Medulla oblongata (tissue), 1 donor: ENCODE measurements at regions not wholly inside any gene's neighbourhood (a gene's known extent, or its start where the extent isn't known, plus 50 kb on each side); places are given as distances from the start of the nearest gene placed in this dataset.
"Not testable (repeated sequence)": the region's sequence is repeated elsewhere in the genome, so short reads cannot be mapped to it uniquely, and the experiment has no call there.

Source experiments
- DNase-seq: peaks from one replicate; pipeline ENCODE4 v3.0.0-alpha.2; 2015; ENCODE audit errors: extremely low spot score

DNA sequence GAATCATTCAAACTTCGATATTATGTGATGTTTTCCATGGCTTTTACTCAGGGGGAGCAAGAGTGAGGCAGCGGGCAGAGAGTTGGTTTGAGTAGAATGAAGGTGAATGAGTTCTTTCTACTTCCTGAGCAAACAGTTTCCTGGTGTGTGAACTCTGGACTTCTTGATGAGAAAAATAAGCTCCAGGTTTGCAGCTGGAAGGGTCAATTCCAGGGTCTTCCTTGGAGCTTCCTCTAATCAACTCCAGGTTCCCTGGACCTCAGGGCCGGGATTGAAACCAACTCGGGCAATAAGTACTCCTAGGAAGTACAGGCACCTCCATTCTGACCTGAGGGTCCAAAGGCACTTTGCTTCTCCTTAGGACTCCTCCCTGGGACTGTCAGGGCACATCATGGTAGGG is 243.6 kb upstream of the ONECUT1 start:
- DNase-seq, result no peak

- DNase-seq, result no peak
Measured at GRCh38 chr15:53031469-53031868, 241.3 kb upstream of the ONECUT1 start.

DNA sequence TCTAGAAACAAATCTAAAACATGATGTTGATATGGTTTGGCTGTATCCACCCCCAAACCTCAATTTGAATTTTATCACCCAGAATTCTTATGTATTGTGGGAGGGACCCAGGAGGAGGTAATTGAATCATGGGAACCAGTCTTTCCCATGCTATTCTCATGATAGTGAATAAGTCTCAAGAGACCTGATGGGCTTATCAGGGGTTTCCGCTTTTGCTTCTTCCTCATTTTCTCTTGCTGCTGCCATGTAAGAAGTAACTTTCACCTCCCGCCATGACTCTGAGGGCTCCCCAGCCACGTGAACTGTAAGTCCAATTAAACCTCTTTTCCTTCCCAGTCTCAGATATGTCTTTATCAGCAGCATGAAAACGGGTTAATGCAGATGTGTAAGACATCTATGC is 232.7 kb upstream of the ONECUT1 start:
- no peak for DNase-seq

- DNase-seq, result no peak
Measured at GRCh38 chr15:53013329-53013728, 223.2 kb upstream of the ONECUT1 start.

- DNase-seq, result not testable (repeated sequence)
Measured at GRCh38 chr15:53011779-53012178, 221.6 kb upstream of the ONECUT1 start.

DNA sequence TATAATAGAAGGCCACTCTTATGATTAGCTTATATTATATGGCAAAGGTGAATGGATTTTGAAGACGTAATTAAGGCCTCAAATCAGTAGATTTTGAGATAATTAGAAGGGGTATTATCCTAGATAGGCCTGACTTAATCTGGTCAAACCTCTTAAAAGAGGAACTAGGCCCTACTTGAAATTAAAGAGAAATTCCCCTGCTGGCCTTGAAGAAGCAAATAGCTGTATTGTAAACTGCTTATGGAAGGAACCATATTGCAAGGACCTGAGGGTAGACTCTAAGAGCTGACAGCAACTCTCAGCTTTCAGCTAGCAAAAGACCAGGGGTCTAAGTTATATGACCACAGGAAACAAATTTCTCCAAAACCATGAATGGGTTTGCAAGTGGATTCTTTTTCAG is 219.0 kb upstream of the ONECUT1 start:
- no peak for DNase-seq

- no peak for DNase-seq
Measured at GRCh38 chr15:53000409-53000808, 210.3 kb upstream of the ONECUT1 start.

DNA sequence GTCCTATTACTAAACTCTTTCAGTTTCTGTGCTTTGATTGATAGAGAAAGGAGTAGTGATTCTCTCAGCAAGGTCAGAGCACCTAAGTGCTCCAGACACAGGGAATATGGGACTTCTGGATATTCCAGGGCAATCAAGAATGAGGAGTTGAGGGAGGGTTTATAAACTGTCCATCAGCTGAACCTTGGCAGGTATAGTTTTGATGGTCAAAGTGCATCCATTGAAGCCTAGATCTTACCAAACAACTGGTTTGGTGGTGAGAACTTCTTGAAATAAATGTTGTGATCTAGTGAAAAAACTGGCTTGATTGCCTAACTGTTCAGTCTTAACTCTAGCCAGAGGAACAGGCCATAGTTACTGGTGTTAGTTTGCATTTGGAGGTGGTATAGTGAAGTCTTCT is 207.0 kb upstream of the ONECUT1 start:
- DNase-seq, result no peak

DNA sequence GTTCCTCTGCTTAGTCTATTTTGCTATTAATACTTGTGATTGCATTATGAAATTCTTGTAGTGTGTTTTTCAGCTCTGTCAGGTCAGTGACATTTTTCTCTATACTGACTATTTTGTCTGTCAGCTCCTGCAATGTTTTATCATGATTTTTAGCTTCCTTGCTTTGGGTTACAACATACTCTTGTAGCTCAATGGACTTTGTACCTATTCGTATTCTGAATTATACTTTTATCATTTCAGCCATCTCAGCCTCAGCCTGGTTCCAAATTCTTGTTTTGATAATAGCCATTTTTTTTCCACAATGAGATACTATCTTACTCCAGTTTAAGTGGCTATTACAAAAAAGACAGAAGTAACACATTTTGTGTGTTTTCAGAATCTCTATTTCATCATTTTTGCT is 204.2 kb upstream of the ONECUT1 start:
- no peak for DNase-seq

DNA sequence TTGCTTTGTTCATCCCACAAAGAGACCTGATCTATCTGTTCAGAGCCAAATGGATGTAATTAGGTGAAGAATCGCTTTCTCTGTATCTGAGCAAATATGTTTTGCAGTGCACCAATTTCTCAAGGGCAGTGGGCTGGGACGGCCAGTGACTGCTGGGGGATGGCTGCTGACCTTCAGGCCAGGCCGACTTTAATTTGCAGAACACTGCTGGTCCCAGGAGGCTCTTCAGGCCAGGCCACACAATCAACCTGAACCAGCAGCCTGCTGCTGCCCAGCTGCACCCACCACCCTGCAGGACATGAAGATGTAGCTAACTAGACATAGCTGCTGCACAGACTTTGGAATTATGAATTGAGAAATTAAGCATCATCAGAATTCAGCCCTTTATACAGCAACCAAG is 194.4 kb upstream of the ONECUT1 start:
- DNase-seq, result no peak

- no peak for DNase-seq
Measured at GRCh38 chr15:52980446-52980845, 190.3 kb upstream of the ONECUT1 start.

DNA sequence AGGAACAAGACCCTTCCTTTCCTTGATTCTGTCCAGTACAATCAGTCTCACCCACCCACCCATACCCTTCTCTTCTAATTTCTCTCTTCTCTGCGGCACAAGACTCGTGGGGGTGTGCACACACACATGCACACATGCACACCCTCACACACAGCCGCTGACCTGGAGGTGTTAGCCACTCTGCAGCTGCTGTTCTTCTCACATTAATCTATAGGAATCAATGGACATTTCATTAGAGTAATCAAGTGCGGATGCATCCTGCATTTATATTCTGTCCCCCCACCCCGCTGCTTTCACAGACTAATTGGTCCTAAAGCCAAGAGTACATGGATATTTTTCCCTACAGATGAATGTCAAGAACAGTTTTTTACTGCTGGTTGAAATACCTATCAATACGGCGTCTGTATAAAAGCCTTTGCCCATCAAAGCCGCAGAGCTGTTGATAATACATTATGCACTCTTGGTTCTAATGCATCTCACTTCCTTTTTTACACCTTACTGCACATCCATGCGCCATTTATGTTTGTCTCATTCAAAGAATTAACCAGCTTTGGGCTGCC is 186.5 kb upstream of the ONECUT1 start:
- no peak for DNase-seq

DNA sequence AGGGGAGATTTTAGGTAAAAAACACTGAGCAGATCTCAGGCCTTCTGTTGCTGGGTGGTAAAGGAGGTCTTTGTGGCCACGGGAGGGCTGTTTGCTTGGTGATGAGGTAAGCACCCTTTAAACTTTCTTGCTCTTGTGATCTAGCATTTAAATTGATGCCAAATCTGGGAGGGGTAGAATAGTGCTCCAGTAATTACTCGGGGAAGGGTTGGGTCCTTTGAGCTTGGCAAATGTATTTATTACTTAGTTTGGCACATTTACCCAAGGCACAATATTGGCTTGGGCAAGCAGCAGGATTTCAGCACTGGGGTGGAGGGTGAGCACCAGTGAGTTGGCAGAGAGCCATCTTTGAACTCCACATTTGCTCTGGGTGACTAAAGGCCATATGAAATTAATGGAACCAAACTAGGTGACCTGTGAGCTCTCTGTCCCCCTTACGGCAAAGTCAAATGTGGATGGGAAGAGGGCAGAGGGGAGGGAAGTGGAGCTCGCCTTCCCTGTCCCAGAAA is 185.9 kb upstream of the ONECUT1 start:
- DNase-seq, result no peak

DNA sequence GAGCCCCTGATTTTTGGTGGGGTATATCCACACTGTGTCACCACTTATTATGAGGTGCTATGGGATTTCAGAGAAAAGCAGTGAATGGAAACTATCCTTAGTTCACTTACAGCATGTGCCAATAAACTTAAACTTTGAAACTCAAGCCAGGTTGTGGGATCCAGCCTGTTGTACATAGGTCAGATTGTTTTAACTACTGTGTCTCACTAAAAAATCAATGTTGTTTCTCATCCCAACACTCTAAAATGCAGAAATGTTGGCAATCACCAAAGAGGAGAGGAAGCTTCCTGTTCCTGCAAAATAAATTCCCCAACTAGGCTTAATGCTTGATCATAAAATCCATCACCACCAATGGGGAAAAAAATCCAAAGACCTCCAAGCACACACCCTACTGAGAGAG is 173.7 kb upstream of the ONECUT1 start:
- DNase-seq, result no peak

GRCh38 chr15:52960283-52960682 is 170.1 kb upstream of the ONECUT1 start:
- DNase-seq, result no peak

DNA sequence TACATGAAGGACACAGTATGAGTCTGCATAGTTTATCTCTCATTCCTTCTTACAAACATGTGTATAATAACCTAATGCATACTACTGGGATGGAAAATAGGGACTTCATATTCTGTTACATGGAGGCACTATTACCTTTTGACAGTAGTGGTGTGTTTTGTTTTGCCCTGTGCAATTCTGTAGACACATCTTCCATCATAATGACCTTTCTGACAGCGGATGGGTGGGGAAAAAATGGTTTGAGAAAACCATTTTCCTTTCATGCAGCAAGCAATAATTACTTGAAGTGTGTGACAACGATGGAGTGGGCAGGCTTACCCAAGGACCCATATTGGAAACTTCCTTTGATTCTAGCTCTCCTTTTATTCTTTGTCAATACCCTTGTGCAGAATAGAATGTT is 153.6 kb upstream of the ONECUT1 start:
- no peak for DNase-seq

- DNase-seq, result no peak
Measured at GRCh38 chr15:52936489-52936888, 146.4 kb upstream of the ONECUT1 start.

GRCh38 chr15:52925130-52925529 is 135.0 kb upstream of the ONECUT1 start:
- no peak for DNase-seq

DNA sequence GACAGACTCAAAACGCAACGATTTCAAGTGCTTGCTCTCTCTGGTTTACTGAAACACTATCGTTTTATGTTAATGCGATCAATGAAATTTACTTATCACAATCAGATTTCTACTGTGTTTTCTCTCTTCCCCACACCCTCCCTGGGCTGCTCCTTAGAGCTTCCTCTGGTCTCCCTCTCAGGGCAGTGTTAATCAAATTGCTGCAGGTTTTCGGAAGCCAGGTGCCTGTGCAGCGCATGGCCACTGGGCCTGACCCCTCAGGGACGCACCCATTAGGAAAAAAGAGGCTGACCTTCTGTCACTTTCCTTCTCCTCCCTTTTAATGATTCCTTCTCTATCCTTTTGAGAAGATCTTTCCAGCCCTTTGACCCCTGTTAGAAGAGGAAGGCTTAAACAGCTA is 134.5 kb upstream of the ONECUT1 start:
- DNase-seq, result no peak

DNA sequence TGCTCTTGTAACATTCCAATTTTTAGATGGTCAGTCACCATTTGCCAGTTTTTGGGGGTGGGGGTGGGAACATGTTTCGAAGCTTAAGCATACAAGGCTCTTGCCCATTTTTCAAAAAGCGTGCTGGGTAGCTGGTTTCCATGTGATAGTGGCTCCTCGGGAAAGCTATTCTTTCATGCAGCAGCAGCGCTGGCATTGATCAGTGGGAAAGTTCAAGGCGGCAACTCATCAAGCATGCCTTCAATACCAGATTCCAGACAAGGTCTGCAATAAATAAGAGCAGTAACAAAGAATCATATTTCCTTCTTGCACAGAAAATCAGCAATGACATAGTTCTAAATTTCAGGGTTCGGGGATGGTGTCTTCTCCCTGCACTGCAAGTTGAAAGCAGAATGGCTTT is 133.5 kb upstream of the ONECUT1 start:
- no peak for DNase-seq

GRCh38 chr15:52922871-52923270 is 132.7 kb upstream of the ONECUT1 start:
- no peak for DNase-seq

DNA sequence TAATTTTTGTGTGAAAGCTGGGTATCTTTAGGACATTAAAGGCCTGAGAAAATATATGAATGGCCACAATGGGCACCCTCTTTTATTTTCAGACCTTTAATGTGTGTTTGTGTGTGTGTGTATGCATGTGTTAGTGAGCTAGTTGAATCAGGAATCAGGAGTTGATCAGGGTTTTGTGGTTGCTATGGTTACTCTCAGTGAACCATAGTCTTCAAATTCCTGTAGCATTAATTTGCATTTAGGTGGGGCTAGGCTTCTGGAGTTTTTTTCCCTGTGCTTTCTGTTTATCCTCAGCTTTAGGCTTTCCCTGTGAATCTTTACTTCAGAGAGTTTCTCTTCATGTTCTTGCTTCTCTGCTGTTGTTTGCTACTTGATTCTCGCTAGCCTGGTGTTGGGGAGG is 122.0 kb upstream of the ONECUT1 start:
- no peak for DNase-seq

GRCh38 chr15:52893338-52893737 is 103.2 kb upstream of the ONECUT1 start:
- no peak for DNase-seq

DNA sequence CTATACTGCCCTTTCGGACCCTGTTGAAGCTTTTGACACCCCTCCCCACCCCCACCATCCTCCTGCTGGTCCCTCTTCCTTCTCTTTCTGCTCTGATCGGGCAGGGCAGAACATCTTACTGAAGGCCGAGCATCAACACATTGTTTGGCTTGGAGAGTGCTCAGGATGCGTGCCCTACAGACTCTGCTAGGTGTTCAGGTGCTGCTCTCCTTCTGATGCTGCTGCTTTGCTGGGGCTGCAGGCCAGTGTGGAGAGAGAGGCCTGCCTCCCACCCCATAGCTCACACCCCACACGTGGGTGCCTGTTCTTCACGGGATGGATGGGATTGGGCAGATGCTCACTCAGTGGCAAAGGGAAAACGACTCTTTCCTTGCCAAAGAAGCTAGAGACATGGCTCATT is 89.8 kb upstream of the ONECUT1 start:
- no peak for DNase-seq
